Cardiac fibroblast (primary cell): ENCODE measurements at regions not wholly inside any gene's neighbourhood (a gene's known extent, or its start where the extent isn't known, plus 50 kb on each side); places are given as distances from the start of the nearest gene placed in this dataset.

Experiments used
- DNase-seq, 2 donors: peaks; one replicate each; pipeline versions ENCODE4 v3.0.0 to v3.0.0-alpha.2; 2010; ENCODE audit warnings: low read depth in 2 of 2
- H3K4me3 ChIP-seq, 2 donors: replicated peaks in 1 of 2; 1 replicate in 1 of 2; 2 replicates in 1 of 2; pipeline ENCODE4 v1.5.1; 2011; ENCODE audit warnings: low read depth in 2 of 2, low read length in 2 of 2, mild to moderate bottlenecking in 2 of 2, moderate library complexity in 1 of 2
- TF ChIP-seq, protein P1 (sequence below): IDR thresholded peaks from one replicate; pipeline ENCODE4 v1.5.1; 2011; ENCODE audit warnings: low read depth, mild to moderate bottlenecking, low read length, inconsistent platforms

DNA sequence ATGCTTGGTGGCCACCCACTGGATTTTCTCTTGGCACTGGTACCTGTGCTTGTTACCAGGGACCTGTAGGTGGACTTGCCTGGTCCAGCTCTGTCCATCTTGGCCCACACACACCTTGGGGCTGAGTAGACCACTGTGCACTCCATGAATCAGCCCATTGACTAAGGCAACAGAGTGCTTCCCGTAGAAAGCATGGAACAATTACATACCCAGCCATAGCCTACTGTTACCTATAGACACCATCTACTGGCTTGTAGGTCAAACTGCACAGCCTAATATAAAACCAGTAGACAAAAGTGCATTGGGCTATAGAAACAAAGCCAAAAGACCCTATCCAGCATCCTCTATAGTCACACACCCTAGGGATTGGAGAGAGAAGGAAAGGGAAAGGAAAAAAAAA is 378.9 kb downstream of the OTOL1 start:
- TF ChIP-seq, protein P1, sequence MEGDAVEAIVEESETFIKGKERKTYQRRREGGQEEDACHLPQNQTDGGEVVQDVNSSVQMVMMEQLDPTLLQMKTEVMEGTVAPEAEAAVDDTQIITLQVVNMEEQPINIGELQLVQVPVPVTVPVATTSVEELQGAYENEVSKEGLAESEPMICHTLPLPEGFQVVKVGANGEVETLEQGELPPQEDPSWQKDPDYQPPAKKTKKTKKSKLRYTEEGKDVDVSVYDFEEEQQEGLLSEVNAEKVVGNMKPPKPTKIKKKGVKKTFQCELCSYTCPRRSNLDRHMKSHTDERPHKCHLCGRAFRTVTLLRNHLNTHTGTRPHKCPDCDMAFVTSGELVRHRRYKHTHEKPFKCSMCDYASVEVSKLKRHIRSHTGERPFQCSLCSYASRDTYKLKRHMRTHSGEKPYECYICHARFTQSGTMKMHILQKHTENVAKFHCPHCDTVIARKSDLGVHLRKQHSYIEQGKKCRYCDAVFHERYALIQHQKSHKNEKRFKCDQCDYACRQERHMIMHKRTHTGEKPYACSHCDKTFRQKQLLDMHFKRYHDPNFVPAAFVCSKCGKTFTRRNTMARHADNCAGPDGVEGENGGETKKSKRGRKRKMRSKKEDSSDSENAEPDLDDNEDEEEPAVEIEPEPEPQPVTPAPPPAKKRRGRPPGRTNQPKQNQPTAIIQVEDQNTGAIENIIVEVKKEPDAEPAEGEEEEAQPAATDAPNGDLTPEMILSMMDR = no peak
- no peak for DNase-seq
- H3K4me3 ChIP-seq = no peak overlapping the region

DNA sequence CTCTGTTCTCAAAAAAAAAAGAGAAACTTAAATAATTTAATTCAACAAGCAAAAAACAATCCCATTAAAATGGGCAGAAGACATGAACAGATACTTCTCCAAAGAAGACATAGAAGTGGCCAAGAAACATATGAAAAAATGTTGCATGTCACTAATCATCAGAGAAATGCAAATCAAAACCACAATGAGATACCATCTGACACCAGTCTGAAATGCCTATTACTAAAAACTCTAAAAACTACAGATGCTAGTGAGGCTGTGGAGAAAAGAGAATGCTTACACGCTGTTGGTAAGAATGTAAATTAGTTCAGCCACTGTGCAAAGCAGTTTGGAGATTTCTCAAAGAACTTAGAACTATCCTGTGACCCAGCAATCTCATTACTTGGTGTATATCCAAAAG is 382.9 kb downstream of the OTOL1 start:
- TF ChIP-seq, protein P1 = no peak
- no peak overlapping the region for H3K4me3 ChIP-seq
- no peak for DNase-seq

DNA sequence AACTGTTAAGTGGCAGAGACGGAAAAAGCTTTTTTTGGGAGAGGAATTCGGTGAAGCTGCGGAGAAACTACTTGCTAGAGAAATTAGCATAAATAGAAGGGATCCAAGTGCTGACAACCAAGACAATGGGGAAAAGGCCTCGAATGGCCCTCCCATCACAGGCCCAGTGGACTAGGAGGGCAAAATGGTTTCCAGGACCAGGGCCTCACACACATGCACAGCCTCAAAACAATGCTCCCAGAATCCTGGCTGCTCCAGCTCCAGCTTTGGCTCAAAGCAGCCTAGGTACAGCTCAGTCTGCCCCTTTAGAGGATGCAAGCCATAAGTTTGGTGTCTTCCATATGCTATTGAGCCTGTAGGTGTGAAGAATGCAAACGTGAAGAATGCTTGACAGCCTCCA is 388.2 kb downstream of the OTOL1 start:
- H3K4me3 ChIP-seq = no peak overlapping the region
- TF ChIP-seq, protein P1 = no peak

DNA sequence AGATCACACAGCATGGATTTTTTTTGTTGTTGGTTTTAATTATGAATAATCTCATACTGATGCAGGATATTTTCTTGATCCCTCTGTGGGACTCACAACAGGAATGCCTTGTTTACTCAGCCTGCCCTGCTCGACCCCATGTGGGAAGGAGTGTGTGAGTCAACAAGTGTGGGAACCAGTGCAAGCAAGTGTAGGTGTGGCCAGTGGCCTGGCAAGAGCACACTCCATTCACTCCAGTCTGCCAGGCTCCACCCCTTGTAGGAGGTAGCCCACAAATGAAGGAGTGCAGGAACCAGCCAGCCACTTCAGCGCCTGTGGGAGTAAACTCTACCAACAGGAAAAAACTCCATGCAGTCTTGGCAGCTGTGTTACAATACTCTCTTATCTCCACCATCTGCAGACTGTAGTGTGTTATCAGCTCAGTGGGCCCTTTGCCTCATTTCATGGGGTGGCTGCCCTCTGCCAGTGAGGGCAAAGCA is 393.6 kb downstream of the OTOL1 start:
- no peak overlapping the region for H3K4me3 ChIP-seq
- DNase-seq = peak; percentile 94 to 98
- TF ChIP-seq, protein P1 = no peak

More for the DNA sequence above, 388.2 kb downstream of the OTOL1 start:
- DNase-seq = no peak

DNA sequence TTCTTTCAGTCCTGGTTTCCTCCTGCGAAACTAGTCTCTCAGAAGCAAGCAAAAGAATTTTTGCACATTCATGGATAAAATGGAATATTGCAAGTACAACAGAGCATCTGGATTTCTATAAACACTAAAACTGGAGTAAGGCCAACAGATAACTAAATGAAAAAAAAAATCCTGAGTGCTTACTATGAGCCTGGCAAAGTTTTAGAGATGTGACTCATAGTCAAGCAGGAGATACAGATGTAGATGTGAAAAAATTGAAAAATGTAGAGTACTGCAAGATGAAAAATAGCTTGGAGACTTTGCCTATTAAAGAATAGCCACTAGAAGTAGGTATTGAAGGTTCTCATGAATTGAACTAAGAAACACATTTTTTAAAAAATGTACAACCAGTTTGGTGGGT is 397.4 kb downstream of the OTOL1 start:
- peak; percentile 70 to 77 for DNase-seq

DNA sequence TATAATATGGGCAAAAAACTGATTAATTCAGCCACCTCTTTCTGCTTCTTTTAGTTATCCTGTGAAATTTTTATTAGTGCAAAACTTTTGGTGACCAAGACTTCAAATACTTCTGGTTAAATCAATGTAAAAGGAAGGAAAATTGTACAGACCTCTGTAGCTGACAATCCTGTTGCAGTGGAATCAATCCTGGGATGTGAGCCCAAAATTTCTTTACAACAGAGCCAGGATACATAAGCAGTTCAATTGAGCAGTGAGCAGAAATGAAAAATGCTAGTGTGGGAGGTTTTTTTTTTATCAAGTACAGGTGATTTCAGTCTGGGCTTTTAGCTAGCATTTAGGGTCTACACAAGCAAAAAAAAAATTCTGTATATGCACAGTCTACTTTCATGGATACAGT is 398.0 kb downstream of the OTOL1 start:
- no peak overlapping the region for H3K4me3 ChIP-seq
- TF ChIP-seq, protein P1 = no peak
- no peak for DNase-seq

More for the DNA sequence above, 397.4 kb downstream of the OTOL1 start:
- TF ChIP-seq, protein P1 = no peak
- no peak overlapping the region for H3K4me3 ChIP-seq

DNA sequence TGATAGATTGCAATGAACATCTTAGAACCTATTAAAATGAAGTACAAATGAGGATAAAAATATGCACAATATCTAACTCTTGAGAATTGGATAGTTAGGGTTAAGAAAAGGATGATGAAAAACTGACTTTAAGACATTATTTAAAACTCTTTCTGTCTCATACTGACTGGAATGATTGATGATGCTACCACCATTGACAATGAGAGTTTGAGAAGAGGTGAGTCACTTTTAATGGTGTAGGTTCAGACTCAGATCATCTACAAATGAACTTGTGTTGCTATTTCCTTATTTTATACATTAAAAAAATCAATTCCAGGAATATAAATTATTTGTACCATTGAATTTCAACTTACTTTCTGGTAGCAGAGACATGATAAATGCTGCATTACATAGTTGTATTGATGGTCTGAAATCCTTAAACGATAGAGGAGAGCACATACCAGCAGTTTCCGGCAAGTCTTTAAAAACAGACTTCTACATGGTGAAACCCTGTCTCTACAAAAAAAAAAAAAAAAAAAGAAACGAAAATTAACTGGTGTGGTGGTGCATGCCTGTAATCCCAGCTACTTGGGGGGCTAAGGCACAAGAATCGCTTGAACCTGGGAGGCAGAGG is 409.0 kb downstream of the OTOL1 start:
- DNase-seq = no peak
- TF ChIP-seq, protein P1 = no peak
- H3K4me3 ChIP-seq = no peak overlapping the region
